ENCODE measurements at regions not wholly inside any gene's neighbourhood (a gene's known extent, or its start where the extent isn't known, plus 50 kb on each side); places are given as distances from the start of the nearest gene placed in this dataset.

DNA sequence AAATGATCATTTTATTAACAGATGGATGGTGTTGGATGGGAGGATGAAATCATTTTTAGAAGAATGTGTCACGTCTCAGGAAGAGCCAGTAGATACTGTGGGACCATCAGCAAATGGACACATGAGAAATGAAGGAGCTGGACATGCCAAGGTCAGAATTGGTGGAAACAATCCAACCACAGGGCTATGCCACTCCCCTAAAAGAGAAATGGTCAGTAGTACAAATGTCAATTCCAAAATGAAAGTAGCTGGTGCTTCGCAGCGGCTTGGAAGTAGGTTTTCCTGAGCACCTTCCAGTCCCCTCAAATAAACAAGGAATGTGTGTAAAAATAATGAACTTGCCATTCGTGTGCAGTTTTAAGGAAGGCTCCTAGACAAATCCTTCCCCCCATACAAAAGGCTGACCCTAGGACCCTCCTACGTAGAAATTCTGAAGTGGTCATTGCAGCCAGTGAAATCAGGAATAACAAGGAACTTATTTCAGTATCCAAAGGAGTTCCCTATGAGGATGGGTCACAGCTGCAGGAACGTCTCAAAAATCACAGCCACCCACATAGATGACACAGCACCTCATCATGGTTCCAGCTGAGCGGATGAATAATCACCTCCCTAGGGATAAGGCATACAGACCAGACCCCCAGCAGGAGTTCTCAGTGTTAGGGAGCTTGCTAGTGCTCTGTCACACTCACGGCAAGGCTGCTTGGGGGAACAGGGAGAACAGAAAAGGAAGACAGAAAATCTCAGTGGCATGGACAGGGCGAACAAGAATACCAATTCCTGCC, 239.2 kb downstream of the HS3ST3A1 start:
- Histone ChIP-seq H3K36me3 (no peaks in the 10 kb centered on the region), H3K27me3 (peaks cover 0 to 20% (median 0%) of the 10 kb centered on the region in 4 donors), H3K4me3 (no peak overlapping the region), H3K9me3 (no peaks in the 10 kb centered on the region), H3K4me1 (no peaks in the 10 kb centered on the region), H3K27ac (no peak overlapping the region)
- intact Hi-C loops (cut with DNase I): no loop called here
- WGBS, 2 donors: 59 to 67% methylated on average over 8 to 9 of the region's 9 CpGs
- TF ChIP-seq, protein P1, sequence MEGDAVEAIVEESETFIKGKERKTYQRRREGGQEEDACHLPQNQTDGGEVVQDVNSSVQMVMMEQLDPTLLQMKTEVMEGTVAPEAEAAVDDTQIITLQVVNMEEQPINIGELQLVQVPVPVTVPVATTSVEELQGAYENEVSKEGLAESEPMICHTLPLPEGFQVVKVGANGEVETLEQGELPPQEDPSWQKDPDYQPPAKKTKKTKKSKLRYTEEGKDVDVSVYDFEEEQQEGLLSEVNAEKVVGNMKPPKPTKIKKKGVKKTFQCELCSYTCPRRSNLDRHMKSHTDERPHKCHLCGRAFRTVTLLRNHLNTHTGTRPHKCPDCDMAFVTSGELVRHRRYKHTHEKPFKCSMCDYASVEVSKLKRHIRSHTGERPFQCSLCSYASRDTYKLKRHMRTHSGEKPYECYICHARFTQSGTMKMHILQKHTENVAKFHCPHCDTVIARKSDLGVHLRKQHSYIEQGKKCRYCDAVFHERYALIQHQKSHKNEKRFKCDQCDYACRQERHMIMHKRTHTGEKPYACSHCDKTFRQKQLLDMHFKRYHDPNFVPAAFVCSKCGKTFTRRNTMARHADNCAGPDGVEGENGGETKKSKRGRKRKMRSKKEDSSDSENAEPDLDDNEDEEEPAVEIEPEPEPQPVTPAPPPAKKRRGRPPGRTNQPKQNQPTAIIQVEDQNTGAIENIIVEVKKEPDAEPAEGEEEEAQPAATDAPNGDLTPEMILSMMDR (IDR thresholded peaks at IDR 0.05): no peak
- TF ChIP-seq POLR2A (IDR thresholded peaks at IDR 0.05): no peak
- no peak for DNase-seq

DNA sequence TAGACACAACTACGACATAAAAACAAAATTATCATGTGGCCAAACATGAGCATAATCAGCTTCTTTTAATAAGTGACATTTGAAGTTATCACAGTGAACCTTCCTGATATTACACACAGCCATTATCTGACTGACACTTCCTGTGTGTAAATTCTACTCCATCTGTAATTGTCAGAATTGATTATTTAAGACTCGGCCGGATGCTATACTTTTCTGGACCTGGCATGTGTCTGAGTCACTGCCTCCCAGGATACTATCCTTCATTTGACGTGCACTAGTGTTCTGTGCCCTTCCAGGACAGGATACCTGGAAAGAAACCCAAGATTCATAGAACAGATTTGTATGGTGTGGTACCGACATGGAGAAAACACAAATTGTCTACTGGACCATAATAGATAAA, 242.0 kb downstream of the HS3ST3A1 start:
- DNase-seq: no peak
- no peak overlapping the region for H3K4me3 ChIP-seq
- WGBS, 2 donors: 74 to 77% methylated on average over 5 of the region's 5 CpGs
- H3K9me3 ChIP-seq: no peaks in the 10 kb centered on the region
- intact Hi-C loops (cut with DNase I): no loop called here
- no peak overlapping the region for H3K27ac ChIP-seq
- H3K4me1 ChIP-seq: no peaks in the 10 kb centered on the region
- peaks cover 0 to 17% (median 0%) of the 10 kb centered on the region in 4 donors for H3K27me3 ChIP-seq
- no peak for TF ChIP-seq POLR2A (IDR thresholded peaks at IDR 0.05)
- TF ChIP-seq, protein P1 (IDR thresholded peaks at IDR 0.05): no peak
- no peaks in the 10 kb centered on the region for H3K36me3 ChIP-seq

- intact Hi-C loops (cut with DNase I): no loop called here
- no peaks in the 10 kb centered on the region for H3K36me3 ChIP-seq
- H3K27ac ChIP-seq: no peak overlapping the region
- H3K9me3 ChIP-seq: no peaks in the 10 kb centered on the region
- H3K4me3 ChIP-seq: no peak overlapping the region
- TF ChIP-seq, protein P1 (IDR thresholded peaks at IDR 0.05): no peak
- TF ChIP-seq POLR2A (IDR thresholded peaks at IDR 0.05): no peak
- peaks cover 0 to 6% (median 0%) of the 10 kb centered on the region in 3 donors for H3K4me1 ChIP-seq
- 82% methylated on average over 1 of the region's 1 CpG for WGBS, 2 donors
- DNase-seq: no peak
- no peaks in the 10 kb centered on the region for H3K27me3 ChIP-seq
Measured at GRCh38 chr17:13355054-13355453, 246.7 kb downstream of the HS3ST3A1 start.

- TF ChIP-seq, protein P1 (IDR thresholded peaks at IDR 0.05): no peak
- Histone ChIP-seq H3K27ac (no peak overlapping the region), H3K27me3 (no peaks in the 10 kb centered on the region), H3K36me3 (no peaks in the 10 kb centered on the region), H3K4me1 (peaks cover 0 to 6% (median 0%) of the 10 kb centered on the region in 3 donors), H3K9me3 (no peaks in the 10 kb centered on the region), H3K4me3 (no peak overlapping the region)
- intact Hi-C loops (cut with DNase I): no loop called here
- WGBS, 2 donors: 44 to 67% methylated on average over 4 to 5 of the region's 5 CpGs
- DNase-seq: no peak
Measured at GRCh38 chr17:13353590-13353989, 248.1 kb downstream of the HS3ST3A1 start.

GRCh38 chr17:13352747-13353415, 248.8 kb downstream of the HS3ST3A1 start:
- Histone ChIP-seq H3K9me3 (no peaks in the 10 kb centered on the region), H3K4me3 (no peak overlapping the region), H3K27me3 (no peaks in the 10 kb centered on the region), H3K4me1 (peaks cover 0 to 6% (median 0%) of the 10 kb centered on the region in 3 donors), H3K27ac (no peak overlapping the region), H3K36me3 (no peaks in the 10 kb centered on the region)
- WGBS, 2 donors: 63 to 76% methylated on average over 8 to 10 of the region's 10 CpGs
- no peak for DNase-seq
- intact Hi-C loops (cut with DNase I): no loop called here
- TF ChIP-seq POLR2A (IDR thresholded peaks at IDR 0.05): no peak
- TF ChIP-seq, protein P1 (IDR thresholded peaks at IDR 0.05): no peak

All from esophagus squamous epithelium (tissue), 5 donors.